ENCODE measurements at regions not wholly inside any gene's neighbourhood (a gene's known extent, or its start where the extent isn't known, plus 50 kb on each side); places are given as distances from the start of the nearest gene placed in this dataset.

- TF ChIP-seq SPI1 (IDR thresholded peaks at IDR 0.05; ENCODE audit: low read depth, low read length), result no peak
- TF ChIP-seq TAF1 (IDR thresholded peaks at IDR 0.05; ENCODE audit: low read depth, low read length), result no peak
- no peak for TF ChIP-seq PAX5 (IDR thresholded peaks at IDR 0.05; ENCODE audit: insufficient read depth, low read length, severe bottlenecking)
- no peak for TF ChIP-seq POLR2A (IDR thresholded peaks at IDR 0.05; ENCODE audit: low read depth, low read length)
Measured at GRCh38 chr5:97496037-97496436, 313.0 kb upstream of the RIOK2 start.
